T-helper 17 cell (primary cell): ENCODE measurements at regions not wholly inside any gene's neighbourhood (a gene's known extent, or its start where the extent isn't known, plus 50 kb on each side); places are given as distances from the start of the nearest gene placed in this dataset.

Experiments
- ATAC-seq: fragments of 150-1000 bp; cut with Tn5 transposase; 2 replicates; pipeline ENCODE4 v1.10.0; 2021; ENCODE audit warnings: mild to moderate bottlenecking, moderate library complexity
- DNase-seq, 3 donors: peaks; one replicate each; pipeline versions ENCODE4 v3.0.0 to v3.0.0-alpha.2; 2020 to 2021
- H3K9me3 ChIP-seq: one replicate; pipeline ENCODE4 v1.7.0; 2013; ENCODE audit warnings: low read length, mild to moderate bottlenecking; ENCODE audit not compliant: control insufficient read depth, poor library complexity, severe bottlenecking
- H3K27ac Mint-ChIP-seq: one replicate; pipeline ENCODE4 v1.8.0; 2022; ENCODE audit warnings: mild to moderate bottlenecking, moderate library complexity, mixed read lengths
- H3K27me3 Mint-ChIP-seq: one replicate; pipeline ENCODE4 v1.8.0; 2022; ENCODE audit warnings: mixed read lengths
- H3K36me3 Mint-ChIP-seq: one replicate; pipeline ENCODE4 v1.8.0; 2022; ENCODE audit warnings: low read depth, mixed read lengths
- H3K4me1 Mint-ChIP-seq: one replicate; pipeline ENCODE4 v1.8.0; 2022; ENCODE audit warnings: mild to moderate bottlenecking, mixed read lengths
- H3K4me3 Mint-ChIP-seq: one replicate; pipeline ENCODE4 v1.8.0; 2022; ENCODE audit warnings: mild to moderate bottlenecking, moderate library complexity, mixed read lengths

DNA sequence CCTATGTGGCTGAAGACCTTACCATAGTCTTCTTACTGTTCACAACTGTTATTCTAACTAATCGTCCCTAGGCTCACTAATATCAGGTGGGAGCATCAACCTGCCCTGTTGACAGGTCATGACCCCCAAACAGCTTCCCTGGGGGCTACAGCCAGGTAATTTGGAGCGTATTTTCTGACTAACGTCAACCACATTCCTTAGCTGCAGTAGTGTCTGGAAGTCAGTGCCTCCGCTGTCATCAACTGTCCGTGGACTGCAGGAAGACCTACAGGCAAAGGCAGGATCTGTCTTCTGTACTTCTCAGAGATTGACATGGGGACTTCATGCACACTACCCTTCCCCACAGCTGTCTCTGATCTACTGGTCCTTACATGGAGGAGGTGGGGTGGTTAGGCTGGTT, 456.9 kb downstream of the BCL11A start:
- no peaks in the 10 kb centered on the region for H3K36me3 Mint-ChIP-seq
- no peaks in the 10 kb centered on the region for H3K27me3 Mint-ChIP-seq
- no peak overlapping the region for H3K4me3 Mint-ChIP-seq
- DNase-seq (no peak), ATAC-seq (no peak)
- H3K4me1 Mint-ChIP-seq, result no peaks in the 10 kb centered on the region
- H3K9me3 ChIP-seq, result no peaks in the 10 kb centered on the region
- no peak overlapping the region for H3K27ac Mint-ChIP-seq

GRCh38 chr2:60095903-60096302, 457.6 kb downstream of the BCL11A start:
- Mint-ChIP-seq H3K4me1 (no peaks in the 10 kb centered on the region), H3K27me3 (no peaks in the 10 kb centered on the region), H3K4me3 (no peak overlapping the region), H3K27ac (no peak overlapping the region), H3K36me3 (no peaks in the 10 kb centered on the region)
- H3K9me3 ChIP-seq, result no peaks in the 10 kb centered on the region
- DNase-seq (no peak), ATAC-seq (no peak)

DNA sequence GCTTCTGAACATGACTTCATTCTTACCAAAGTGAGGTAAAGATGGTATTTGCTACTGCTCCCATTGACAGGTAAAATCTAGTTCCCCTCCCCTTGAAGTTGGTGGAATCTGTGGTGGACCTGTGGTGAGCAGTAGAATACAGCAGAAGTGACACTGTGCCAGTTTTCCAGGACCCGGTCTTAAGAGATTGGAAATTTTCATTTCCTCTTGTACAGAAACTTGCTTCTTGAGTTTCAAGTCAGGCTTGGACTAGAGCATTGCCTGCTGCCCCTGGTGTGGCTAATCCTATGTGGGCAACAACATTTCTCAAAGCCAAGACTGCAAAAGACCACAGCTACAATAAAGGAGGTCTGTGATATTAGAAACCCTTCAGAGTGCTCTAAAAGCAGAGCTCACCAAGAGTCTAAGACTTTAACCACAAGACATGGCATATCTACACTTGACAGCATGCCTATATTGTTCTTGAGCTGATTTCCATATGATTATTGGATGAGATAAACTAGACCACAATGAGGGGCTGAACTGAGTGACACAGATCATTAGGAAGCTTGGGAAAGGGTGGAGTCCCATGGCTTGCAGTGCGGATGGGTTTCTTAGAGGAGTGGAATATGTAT, 458.1 kb downstream of the BCL11A start:
- Mint-ChIP-seq H3K27me3 (no peaks in the 10 kb centered on the region), H3K27ac (no peak overlapping the region), H3K36me3 (no peaks in the 10 kb centered on the region), H3K4me3 (no peak overlapping the region), H3K4me1 (no peaks in the 10 kb centered on the region)
- DNase-seq, result no peak
- no peaks in the 10 kb centered on the region for H3K9me3 ChIP-seq
- ATAC-seq, result no peak

GRCh38 chr2:60094450-60094929, 459.0 kb downstream of the BCL11A start:
- no peaks in the 10 kb centered on the region for H3K9me3 ChIP-seq
- no peak for ATAC-seq
- no peaks in the 10 kb centered on the region for H3K36me3 Mint-ChIP-seq

GRCh38 chr2:60092781-60093180, 460.7 kb downstream of the BCL11A start:
- ATAC-seq, result no peak
- Mint-ChIP-seq H3K27me3 (no peaks in the 10 kb centered on the region), H3K27ac (no peak overlapping the region)

More at GRCh38 chr2:60094450-60094929, 459.0 kb downstream of the BCL11A start:
- Mint-ChIP-seq H3K4me3 (no peak overlapping the region), H3K27me3 (no peaks in the 10 kb centered on the region), H3K27ac (no peak overlapping the region), H3K4me1 (no peaks in the 10 kb centered on the region)
- DNase-seq, result no peak

GRCh38 chr2:60091894-60092293, 461.6 kb downstream of the BCL11A start:
- DNase-seq, result no peak

More at GRCh38 chr2:60092781-60093180, 460.7 kb downstream of the BCL11A start:
- Mint-ChIP-seq H3K36me3 (no peaks in the 10 kb centered on the region), H3K4me1 (no peaks in the 10 kb centered on the region), H3K4me3 (no peak overlapping the region)
- no peaks in the 10 kb centered on the region for H3K9me3 ChIP-seq
- DNase-seq, result no peak

GRCh38 chr2:60091266-60091665, 462.2 kb downstream of the BCL11A start:
- no peak for DNase-seq
- no peak overlapping the region for H3K27ac Mint-ChIP-seq
- no peaks in the 10 kb centered on the region for H3K9me3 ChIP-seq
- no peaks in the 10 kb centered on the region for H3K4me1 Mint-ChIP-seq
- no peak for ATAC-seq
- no peak overlapping the region for H3K4me3 Mint-ChIP-seq
- H3K36me3 Mint-ChIP-seq, result no peaks in the 10 kb centered on the region
- no peaks in the 10 kb centered on the region for H3K27me3 Mint-ChIP-seq

More at GRCh38 chr2:60091894-60092293, 461.6 kb downstream of the BCL11A start:
- H3K9me3 ChIP-seq, result no peaks in the 10 kb centered on the region
- Mint-ChIP-seq H3K27ac (no peak overlapping the region), H3K36me3 (no peaks in the 10 kb centered on the region), H3K4me1 (no peaks in the 10 kb centered on the region), H3K4me3 (no peak overlapping the region), H3K27me3 (no peaks in the 10 kb centered on the region)
- no peak for ATAC-seq

GRCh38 chr2:60079562-60079961, 473.9 kb downstream of the BCL11A start:
- no peak overlapping the region for H3K4me3 Mint-ChIP-seq

DNA sequence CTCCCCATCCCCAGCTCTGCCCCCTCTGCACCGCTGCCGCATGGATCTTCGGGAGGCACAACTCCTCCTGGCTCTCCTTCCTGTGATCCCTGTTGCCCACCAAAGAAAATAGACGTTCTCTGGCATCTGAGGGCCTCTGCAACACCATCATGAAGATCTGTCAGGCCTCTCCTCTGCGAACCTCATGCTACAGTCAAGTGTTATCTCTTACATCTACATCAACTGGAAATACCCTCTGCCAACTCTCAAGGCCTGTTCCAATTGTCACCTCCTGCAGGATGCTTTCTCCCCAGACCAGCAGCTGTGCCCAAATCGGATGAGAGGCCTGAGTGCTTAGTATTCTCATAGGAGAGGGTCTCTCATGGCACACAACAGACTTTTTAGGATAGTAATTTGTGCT, 478.4 kb downstream of the BCL11A start:
- H3K9me3 ChIP-seq, result no peaks in the 10 kb centered on the region
- DNase-seq (no peak), ATAC-seq (no peak)
- H3K36me3 Mint-ChIP-seq, result no peaks in the 10 kb centered on the region
- H3K27ac Mint-ChIP-seq, result no peak overlapping the region
- H3K4me3 Mint-ChIP-seq, result no peak overlapping the region
- H3K4me1 Mint-ChIP-seq, result no peaks in the 10 kb centered on the region
- peaks cover 4% of the 10 kb centered on the region for H3K27me3 Mint-ChIP-seq

More at GRCh38 chr2:60079562-60079961, 473.9 kb downstream of the BCL11A start:
- Mint-ChIP-seq H3K4me1 (no peaks in the 10 kb centered on the region), H3K27ac (no peak overlapping the region), H3K27me3 (no peaks in the 10 kb centered on the region), H3K36me3 (no peaks in the 10 kb centered on the region)
- H3K9me3 ChIP-seq, result no peaks in the 10 kb centered on the region
- ATAC-seq (no peak), DNase-seq (no peak)

GRCh38 chr2:60073201-60073600, 480.3 kb downstream of the BCL11A start:
- Mint-ChIP-seq H3K27ac (no peak overlapping the region), H3K36me3 (no peaks in the 10 kb centered on the region), H3K27me3 (peaks cover 11% of the 10 kb centered on the region), H3K4me1 (no peaks in the 10 kb centered on the region), H3K4me3 (no peak overlapping the region)
- DNase-seq (no peak), ATAC-seq (no peak)
- no peaks in the 10 kb centered on the region for H3K9me3 ChIP-seq

DNA sequence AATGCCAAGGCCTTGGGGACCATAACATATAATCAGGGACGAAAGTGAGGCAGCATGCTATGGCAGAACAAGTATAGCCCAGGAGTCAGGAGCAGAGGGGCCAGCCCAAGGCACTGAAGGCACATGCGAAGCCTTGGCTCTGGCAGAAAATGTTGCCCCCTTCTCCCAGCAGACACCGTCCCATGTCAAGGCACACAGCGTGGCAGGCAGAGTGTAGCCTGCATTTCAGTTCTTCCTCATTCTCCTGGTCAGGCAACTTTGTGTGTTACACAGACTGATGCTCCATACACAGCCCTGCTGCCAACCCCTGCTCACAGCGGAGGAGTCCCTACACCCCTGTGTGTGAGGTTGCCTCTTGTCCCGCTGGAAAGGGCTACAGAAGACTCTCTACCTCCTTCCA, 480.8 kb downstream of the BCL11A start:
- no peaks in the 10 kb centered on the region for H3K9me3 ChIP-seq
- Mint-ChIP-seq H3K36me3 (no peaks in the 10 kb centered on the region), H3K4me3 (no peak overlapping the region), H3K27me3 (peaks cover 11% of the 10 kb centered on the region), H3K4me1 (no peaks in the 10 kb centered on the region), H3K27ac (no peak overlapping the region)
- ATAC-seq (no peak), DNase-seq (no peak)

DNA sequence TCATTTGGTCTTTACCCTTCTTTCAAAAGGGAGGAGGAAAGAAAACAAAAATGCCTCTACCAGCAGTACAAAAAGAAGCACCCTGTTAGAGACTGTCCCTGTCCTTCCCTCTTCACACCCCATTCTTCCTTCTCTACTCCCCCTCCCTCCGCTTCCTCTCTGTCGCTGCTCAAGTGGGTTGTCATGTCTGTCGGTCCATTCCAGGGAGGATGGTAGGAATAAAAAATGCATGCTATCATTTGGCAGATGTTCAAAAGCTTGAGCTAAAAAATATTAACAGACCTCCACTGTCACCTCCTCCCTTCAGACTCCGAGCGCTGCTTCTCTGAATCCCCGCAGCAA, 482.0 kb downstream of the BCL11A start:
- no peaks in the 10 kb centered on the region for H3K4me1 Mint-ChIP-seq
- no peak overlapping the region for H3K27ac Mint-ChIP-seq
- H3K36me3 Mint-ChIP-seq, result no peaks in the 10 kb centered on the region
- no peaks in the 10 kb centered on the region for H3K9me3 ChIP-seq
- no peak overlapping the region for H3K4me3 Mint-ChIP-seq
- peaks cover 11% of the 10 kb centered on the region for H3K27me3 Mint-ChIP-seq
- ATAC-seq (no peak), DNase-seq (no peak)

GRCh38 chr2:60070736-60071489, 482.5 kb downstream of the BCL11A start:
- no peak overlapping the region for H3K4me3 Mint-ChIP-seq
- H3K4me1 Mint-ChIP-seq, result no peaks in the 10 kb centered on the region
- peaks cover 11% of the 10 kb centered on the region for H3K27me3 Mint-ChIP-seq
- ATAC-seq (no peak), DNase-seq (no peak)
- no peak overlapping the region for H3K27ac Mint-ChIP-seq
- H3K36me3 Mint-ChIP-seq, result no peaks in the 10 kb centered on the region
- no peaks in the 10 kb centered on the region for H3K9me3 ChIP-seq

DNA sequence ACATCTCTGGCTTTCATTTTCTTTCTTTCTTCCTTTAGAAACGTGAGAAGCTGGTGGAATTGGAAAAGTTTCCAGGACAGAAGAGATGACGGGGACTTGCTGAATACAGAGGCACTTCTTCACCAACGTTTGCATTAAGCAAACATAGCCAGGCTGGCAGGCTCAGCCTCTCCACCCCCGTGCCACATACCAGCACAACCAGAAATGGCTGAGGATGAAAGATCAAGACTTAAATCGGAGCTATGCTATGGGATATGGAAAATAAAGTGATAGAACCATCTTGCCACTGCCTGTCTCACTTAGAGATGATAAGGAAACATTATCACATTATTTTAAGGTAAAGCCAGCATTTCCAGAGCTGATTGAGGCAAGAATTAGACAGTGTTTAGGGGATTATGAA, 483.3 kb downstream of the BCL11A start:
- no peaks in the 10 kb centered on the region for H3K36me3 Mint-ChIP-seq
- ATAC-seq, result no peak
- H3K27ac Mint-ChIP-seq, result no peak overlapping the region
- no peaks in the 10 kb centered on the region for H3K9me3 ChIP-seq
- DNase-seq, result no peak
- H3K4me1 Mint-ChIP-seq, result no peaks in the 10 kb centered on the region
- no peak overlapping the region for H3K4me3 Mint-ChIP-seq
- H3K27me3 Mint-ChIP-seq, result peaks cover 11% of the 10 kb centered on the region
